Central memory CD4-positive, alpha-beta T cell (primary cell): ENCODE measurements at regions not wholly inside any gene's neighbourhood (a gene's known extent, or its start where the extent isn't known, plus 50 kb on each side); places are given as distances from the start of the nearest gene placed in this dataset.

Experiments
- DNase-seq: peaks from one replicate; pipeline ENCODE4 v3.0.0; 2022

DNA sequence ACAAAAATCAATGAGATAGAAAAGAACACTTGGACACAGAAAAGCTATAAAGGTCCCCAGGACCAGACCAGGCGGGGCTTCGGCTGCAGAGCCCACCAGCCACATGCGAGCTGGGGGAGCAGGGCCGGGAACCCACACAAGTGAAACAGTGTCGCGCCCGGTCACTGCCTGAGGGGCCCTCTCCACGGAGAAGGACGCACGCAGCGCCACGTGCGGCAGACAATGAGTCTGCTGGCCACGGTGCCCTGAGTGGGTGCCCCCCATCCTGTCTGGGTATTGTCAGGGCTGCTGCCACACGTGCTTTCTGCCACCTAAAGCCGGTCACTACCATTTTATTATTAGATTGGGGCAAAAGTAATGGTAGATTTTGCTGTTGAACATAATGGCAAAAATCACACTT is 207.9 kb upstream of the HDAC4 start:
- no peak for DNase-seq

DNA sequence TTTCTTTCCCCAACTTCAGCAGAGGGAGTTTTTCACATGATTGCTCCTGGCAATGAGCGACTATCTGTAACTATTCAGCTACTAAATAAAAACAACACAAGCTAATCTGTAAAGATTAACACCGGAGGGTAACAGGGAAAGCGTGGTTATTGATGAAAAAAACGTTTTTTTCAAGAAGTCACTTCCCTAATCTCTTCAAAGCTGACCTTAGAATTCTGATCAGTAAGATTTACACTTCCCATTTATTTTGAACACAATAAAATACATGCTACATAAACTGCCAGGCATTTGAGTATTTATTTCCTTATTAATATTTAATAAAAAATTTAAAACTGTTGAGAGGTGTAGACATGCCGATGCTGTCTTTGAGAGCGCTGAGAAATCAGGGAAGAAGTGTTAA is 207.4 kb upstream of the HDAC4 start:
- no peak for DNase-seq

DNA sequence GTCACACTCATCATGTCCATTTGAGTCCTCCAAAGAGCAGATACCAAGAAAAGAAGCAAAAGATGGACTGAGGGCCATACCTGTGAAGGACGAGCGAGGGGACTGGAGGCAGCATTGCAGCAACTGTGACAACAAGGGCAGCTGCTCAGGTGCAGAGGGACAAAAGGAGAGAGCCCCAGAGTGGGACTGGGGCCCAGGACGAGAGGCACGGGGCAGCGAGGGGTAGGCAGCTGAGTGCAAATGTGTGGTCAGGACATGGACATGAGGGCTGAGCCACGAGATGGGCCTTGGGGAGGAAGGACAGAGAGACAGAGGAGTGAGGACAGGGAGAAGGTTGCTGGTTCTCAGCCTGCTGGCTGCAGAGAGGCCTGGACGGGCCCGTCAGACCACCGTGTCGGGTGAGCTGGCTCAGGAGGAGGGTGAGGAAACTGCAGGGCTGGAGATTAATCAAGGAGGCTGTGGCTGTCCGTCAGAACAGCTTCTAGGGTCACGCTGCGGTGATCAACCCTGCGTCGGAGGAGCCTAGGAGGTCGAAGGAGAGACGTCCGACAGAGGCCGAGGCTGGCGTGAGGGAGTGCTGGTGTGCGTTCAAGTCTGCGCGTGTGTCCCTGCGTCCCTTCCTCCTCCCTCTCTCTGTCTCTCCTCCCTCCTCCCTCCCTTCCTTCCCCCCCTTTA is 206.8 kb upstream of the HDAC4 start:
- no peak for DNase-seq

DNA sequence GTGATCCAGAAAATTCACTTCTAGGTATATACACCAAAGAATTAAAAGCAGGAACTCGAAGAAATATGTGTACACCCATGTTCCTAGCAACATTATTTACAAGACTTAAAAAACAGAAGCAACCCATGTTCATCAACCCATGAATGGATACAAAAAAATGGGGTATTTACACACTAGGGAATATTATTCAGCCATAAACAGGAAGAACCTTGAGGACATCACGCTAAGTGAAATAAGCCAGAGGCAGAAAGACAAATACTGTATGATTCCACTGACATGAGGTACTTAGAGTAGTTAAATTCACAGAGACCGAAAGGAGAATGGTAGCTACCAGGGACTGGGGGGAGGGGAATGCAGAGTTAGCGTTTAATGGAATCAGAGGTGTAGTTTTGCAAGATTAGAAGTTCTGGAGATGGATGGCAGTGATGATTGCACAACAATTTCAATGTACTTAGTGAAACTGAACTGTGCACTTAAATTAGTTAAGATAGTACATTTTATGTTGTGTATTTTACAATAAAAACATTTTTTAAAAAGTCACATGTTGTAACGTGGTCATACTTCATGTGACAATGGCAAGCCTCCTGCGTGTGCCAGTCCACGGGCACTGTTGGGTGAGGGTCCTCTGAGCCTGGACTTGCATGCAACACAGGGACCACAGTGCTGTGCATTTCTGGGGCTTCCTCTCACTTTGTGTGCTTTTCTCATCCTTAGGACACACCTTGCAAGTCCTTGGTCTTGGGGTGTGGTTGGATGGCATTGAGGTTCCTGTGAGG is 206.1 kb upstream of the HDAC4 start:
- no peak for DNase-seq

DNA sequence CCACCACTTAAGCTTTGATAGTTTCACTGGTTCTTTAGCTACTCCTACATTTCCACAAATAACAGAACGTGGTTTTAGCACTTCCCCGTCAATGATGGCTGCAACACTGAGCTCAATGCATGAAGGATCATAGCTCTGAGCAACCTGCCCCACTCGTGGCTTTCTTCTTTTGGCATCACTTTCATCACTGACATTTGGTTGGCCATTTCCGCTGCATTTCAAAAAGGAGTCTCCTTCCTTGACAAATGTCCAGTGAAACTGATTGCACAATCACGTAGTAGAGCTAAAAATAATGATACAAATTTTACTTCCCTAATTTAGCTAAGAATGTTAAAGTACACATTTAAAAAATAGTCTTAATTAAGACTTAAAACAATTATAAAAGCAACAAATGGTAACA is 205.2 kb upstream of the HDAC4 start:
- no peak for DNase-seq

DNA sequence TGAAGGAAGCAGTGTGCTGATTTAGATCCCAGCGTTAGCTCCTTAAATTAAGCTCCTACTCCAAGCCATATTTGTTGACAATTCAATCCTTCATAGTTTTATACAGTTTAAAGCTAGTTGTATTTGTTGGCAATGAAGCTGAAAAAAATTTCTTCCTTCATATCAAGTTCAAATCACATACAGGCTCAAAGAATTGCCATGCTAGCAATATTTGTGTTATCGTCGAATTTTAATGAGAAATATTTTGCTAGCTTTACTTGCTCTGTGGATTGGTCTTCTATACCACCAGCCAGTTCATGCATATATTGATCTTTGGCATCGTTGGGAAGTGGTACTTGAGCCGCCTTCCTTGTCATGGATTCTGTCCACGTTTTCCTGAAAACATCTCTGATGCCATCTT is 204.6 kb upstream of the HDAC4 start:
- no peak for DNase-seq

DNA sequence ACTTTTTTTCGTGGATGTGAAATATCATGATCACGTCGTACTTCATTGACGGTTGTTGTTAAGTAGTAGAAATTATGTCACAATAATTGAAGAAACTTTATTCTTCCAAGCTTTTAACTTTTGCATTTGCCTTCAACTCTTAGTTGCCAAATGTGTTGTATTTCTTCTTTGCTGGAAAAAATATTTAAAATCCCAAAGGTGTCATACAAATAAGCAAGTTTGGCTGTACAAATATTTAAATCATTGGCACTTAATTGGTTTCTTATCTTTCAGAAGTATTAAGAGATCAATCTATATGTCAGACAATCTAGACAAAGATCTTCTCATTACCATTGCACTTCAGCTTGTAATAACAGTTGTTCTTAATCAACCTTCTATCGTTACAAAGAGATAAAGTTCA is 204.0 kb upstream of the HDAC4 start:
- DNase-seq: no peak

DNA sequence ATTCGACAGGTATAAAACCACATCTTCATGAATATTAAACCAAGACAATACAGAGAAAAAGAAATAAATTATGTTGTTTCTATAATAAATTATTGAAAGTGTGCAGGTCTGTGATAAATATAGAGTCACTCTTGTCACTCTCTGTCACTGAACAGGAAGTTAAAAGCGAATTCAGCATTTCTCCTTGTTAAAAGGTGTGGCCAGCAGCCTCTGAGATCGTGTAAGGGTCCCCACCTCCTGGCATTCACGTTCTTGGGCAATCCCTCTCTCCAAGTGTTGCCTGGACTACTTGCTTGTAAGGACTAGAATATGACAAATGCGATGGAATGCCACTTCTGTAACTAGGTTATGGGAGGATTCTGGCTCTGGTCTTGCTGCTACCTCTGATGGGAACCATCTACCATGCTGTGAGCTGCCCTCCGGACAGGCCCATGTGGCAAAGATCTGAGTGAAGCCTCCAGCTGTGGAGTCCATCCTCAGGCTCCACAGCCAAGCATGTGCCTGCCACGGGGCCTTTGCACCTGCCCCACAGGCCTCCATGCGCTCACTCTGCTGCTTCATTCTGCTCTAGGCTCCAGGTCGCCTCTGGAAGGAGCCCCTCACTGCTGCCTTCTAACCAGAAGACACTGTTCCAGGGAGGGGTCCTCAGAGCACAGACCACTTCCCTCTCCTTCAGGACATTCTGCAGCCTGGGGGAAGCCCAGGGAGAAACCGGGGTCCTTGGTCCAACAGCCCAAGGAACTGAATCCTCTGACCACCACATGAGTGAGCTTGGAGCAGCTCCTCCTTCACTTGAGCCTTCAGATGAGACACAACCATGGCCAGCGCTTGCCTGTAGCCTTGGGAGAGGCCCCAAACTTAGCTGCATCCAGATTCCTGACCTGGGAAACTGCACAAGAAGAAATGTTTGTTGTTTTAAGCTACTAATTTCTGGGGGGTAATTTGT is 202.9 kb upstream of the HDAC4 start:
- DNase-seq: no peak

DNA sequence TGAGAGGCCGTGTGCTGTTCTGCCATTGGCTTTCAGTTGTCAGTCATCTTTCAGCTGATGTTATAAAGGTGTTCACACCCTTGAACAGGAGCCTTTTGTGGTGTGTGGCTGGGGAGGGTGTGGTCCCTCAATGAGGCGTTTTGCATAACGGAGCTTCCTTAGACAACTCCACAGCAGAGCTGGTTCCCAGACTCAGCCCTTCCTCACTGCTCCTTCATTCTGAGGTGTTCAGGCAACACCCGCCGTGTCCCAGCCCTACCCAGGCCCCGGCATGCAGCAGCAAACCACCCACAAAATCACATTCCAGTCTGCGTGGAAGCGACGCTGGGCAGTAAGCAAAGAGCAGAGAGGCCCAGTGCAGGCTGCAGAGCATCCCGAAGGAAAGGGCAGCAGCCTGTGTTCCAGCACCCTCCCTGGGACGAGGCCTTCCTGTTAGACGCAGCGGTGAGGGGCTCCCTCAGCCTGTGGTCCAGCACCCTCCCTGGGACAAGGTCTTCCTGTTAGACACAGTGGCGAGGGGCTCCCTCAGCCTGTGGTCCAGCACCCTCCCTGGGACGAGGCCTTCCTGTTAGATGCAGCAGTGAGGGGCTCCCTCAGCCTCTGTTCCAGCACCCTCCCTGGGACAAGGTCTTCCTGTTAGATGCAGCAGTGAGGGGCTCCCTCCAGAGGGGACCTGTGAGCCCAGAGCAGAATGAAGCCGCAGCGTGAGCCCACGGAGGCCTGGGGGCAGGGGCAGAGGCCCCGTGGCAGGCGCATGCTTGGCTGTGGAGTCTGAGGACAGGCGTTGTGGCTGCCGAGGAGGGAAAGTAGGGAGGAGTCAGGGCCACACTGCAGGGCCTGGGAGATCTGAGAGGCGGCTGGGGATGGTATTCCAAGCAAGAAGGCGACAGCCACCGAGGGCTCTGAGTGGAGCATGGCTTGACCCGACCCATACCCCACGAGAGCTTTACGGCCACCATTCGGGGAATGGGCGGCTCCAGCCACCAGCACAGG is 201.8 kb upstream of the HDAC4 start:
- peak; percentile 32 for DNase-seq

DNA sequence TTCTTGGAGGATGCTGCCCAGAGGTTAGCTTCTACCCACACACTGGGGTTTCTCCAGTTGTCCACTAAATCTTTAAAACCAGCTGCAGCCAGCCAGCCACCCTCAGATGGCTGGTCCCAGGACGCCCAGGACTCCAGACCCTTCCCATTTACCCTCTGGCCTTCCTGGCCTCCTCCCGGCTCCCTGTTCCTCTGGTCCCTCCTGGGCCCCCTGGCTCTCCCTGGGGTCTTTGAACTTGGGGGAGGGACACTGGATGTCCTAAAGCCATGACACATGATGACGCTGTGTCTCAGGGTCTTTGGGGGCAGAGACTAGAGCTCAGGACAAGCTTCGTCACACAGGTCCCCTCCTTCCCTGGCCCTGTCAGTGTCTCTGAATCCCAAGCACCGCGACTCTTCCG is 201.1 kb upstream of the HDAC4 start:
- no peak for DNase-seq

DNA sequence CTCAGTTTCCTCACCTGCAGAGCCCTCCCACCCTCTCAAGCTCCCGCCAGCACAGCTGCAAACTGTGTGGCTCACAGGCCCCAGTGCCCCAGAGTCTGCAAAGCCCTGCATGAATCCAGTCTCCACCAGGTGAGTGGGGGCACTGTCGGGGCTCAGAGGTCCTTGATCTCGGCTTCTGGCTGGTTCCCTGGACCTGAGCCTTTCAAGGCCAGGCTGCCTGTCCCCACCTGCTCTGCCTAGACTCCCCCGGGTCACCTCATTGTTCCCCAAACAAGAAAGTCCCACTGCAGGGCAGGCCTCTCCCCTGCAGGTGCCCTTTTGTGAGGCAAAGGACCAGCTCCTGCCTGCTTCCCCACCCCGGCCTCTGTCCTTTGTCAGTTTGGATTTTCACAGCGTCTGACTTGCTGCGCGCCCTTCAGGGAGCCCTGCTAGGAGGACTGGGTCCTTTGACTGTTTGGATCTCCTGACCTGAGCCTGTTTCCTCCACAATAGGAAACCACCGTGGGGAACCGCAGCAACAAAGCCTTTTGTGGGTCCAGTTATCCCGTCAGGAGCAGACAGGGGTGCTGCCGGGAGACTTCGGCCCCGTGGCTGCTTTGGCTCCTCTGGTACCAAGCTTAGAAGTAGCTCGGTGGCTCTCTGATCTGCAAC is 200.5 kb upstream of the HDAC4 start:
- no peak for DNase-seq

DNA sequence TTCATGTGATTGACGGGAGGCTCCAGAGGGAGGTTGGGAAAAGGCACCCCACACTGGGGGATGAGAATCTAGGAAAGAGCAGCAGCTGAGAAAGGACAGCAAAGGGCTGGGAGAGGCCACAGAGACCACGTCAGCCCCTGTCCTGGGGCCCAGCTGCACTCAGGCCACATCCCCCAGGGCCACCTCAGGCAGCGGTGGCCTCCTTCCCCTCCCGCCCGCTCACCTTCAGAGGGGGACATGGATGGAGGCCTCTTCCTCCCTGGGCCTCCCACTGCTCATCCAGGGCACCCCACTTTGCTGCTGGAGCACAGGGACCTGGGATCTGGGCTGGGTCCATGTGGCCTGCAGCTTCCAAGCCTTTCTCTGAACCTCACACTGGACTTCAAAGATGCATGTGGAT is 199.8 kb upstream of the HDAC4 start:
- DNase-seq: no peak

DNA sequence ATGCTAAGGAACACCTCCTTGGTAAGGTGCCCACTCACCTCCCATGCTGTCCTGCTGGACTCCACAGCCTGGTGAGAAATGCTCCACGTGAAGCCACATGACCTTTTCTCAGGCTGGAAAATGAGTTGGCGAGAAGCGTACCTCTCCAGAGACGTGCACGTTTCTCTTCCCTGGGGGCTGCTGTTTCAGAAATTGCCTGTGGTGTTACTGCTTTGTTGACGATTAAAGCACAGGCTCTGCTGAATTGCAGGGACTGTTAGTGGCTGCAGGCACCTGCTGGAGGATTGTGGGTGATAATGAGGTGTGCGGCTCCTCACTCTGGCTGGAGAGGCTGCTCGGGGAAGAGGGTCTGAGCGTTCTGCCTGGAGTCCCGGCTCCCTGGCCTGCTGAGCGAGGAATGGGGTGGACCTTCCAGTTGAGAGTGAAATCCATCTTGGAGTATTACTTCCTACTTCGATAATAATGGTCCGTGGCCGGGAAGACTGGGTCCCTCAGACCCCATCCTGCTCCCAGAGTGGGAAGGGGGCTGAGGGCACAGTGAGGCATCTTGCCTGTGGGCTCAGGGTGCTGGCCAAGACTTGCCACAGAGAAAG is 199.3 kb upstream of the HDAC4 start:
- no peak for DNase-seq

DNA sequence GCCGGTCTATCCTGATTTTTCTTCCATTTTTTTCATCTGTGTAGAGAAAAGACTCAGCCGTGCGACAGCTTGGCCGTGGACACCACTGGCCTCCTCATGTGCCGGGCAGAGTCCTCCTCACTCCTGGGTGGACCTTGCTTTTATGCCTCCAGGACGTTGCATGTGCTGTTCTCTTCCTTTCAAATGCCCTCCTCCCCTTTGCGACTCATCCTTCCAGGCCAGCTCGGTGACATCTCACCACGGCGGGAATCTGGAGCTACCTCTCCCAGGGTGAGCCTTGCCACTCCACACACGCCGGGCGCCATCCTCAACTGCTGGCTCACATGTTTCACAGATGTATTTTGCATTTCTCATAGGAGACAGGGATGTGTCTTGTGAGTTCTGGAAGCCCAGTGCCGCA is 198.5 kb upstream of the HDAC4 start:
- no peak for DNase-seq

DNA sequence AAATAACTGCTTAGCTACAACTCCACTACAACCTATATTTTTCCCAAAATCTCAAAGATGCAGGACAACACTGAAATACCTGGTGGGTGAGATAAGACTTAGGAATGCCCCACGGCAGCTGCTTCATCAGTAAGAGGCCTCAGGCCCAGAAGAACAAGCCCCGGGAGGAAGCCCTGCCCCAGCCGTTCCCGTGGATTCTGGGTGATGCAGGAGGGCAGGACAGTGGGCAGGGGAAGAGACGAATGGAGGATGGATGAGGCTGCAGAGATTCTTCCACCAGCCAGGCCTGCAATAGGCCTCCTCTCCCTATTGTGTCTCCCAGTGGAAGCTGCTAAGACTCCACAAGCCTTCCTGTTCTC is 197.9 kb upstream of the HDAC4 start:
- DNase-seq: no peak

DNA sequence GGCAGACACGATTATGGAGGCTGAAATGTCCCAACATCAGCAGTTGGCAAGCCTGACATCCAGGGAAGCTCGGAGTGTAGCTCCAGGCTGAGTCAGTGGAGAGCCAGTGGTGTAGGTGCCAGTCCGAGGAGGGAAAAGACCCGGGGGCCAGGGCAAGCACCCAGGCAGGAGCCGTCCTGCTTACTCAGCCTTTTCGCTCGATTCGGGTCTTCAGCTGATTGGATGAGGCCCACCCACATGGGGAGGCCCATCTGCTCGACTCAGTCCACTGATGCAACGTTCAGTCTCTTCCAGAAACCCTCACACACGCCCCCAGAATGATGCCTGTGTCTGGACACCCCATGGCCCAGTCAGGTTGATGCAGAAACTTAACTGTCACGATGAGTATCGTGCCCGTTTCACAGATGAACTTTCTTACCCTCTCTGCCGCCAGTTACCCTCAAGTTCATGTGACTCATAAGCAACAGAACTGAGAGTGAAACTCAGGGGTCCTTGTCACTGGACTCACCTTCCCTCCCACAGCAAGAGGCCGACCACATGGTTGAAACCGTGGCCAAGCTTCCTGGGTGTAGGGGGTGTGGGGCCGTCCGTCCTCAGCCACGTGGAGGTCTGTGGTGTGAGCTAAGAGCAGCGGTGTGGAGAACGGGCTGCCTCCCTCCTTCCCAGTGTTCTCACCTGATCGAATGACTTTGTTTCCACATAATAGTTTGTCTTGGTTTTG is 197.4 kb upstream of the HDAC4 start:
- DNase-seq: no peak

DNA sequence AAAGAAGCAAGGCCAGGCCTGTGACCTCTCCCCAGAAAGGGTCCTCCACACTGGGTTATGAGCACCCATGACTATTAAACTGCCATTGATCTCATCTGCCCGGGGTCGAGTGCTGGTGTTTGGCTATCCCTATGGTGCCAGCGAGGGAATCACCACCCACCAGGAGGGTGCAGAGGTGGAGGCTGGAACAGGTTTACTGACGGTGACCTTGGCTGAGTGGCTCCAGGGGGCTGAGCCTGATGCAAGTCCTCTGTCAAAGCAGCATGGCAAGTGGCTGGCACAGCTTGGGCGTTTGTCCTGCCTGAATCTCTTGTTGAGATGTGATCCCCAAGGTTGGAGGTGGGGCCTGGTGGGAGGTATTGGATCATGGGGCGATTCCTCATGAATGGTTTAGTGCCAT is 196.4 kb upstream of the HDAC4 start:
- DNase-seq: no peak

DNA sequence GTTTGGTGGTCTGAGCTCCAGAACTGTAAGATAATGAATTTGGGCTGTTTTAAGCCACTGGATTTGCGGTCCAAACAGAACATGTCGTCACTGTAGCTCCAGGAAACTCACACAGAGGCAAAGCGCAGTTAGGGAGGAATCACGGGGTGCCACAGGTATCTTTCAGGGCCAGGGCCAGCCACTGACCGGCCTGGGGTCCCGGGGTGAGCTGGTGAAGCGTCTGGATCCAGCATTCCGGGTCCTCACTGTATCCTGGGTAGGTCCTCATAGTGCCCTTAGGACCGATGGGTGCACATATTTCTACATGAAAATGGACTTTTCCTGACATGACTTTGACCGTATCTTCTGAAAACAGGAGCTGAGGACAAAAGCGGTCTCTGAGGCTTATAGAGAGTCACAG is 196.0 kb upstream of the HDAC4 start:
- DNase-seq: no peak

DNA sequence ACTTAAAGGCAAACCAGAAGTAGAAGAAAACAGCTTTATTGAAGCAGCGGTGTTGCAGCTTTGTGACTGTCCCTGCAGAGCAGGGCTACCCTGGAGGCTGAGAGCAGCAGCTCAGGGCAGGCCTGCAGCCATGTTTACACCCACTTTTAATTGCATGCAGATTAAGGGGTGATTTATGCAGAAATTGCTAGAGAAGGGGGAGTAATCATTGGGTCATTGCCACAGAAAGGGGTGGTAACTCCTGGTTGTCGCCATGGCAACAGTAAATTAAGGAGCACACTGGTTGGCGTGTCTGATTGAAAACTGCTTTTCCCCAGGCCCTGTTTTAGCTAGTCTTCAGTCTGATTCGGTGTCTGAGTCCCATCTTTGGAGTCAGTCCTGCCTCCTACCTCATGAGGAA is 195.4 kb upstream of the HDAC4 start:
- no peak for DNase-seq

DNA sequence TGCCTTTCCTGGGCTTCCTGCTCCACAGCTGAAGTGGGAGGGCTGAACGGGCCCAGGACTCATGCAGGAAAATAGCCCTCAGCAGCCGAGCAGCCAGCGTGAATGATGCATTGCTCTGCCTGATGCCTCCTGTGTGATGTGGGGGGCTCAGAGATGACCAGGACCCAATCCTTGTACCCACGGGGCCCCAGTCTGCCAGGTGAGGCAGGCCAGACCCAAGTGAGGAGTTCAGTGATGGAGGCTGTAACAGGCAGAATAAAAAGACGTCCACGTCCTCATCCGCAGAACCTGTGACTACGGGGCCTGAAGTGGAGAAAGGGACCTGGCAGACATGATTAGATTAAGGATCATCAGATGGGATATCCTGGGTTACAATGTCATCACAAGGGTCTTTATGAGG is 194.9 kb upstream of the HDAC4 start:
- DNase-seq: no peak
